ENCODE measurements at regions not wholly inside any gene's neighbourhood (a gene's known extent, or its start where the extent isn't known, plus 50 kb on each side); places are given as distances from the start of the nearest gene placed in this dataset.

GRCh38 chr1:208923456-208923855 is 660.1 kb upstream of the CAMK1G start:
- no peak overlapping the region for H2AFZ ChIP-seq (ENCODE audit: low read length)
- TF ChIP-seq EZH2 (optimal IDR thresholded peaks at IDR 0.05; ENCODE audit: low read depth, low read length) (no peak), EZH2phosphoT487 (IDR thresholded peaks at IDR 0.05; ENCODE audit: low read length) (no peak), CTCF (IDR thresholded peaks at IDR 0.05; ENCODE audit: low read length) (no peak)
- H4K20me1 ChIP-seq (ENCODE audit: insufficient read depth, low read length) = no peaks in the 10 kb centered on the region
- no peaks in the 10 kb centered on the region for H3F3A ChIP-seq (ENCODE audit: insufficient read depth, low read length)
- H3K9ac ChIP-seq (ENCODE audit: low read length) = no peak overlapping the region
- DNase-seq = no peak
- peaks cover 11% of the 10 kb centered on the region; the same call in 1 of the 2 replicates for H3K4me1 ChIP-seq (ENCODE audit: low read length)
- no peaks in the 10 kb centered on the region for H3K9me3 ChIP-seq (replicated peaks; ENCODE audit: insufficient read depth, low read length)
- H3K9me2 ChIP-seq (replicated peaks; ENCODE audit: insufficient read depth, low read length) = no peaks in the 10 kb centered on the region
- H3K36me3 ChIP-seq (replicated peaks; ENCODE audit: insufficient read depth, low read length) = no peaks in the 10 kb centered on the region
- no peak overlapping the region for H3K4me2 ChIP-seq (ENCODE audit: low read depth, low read length)
- H3K79me2 ChIP-seq (ENCODE audit: low read length) = no peaks in the 10 kb centered on the region
- H3K27me3 ChIP-seq (replicated peaks; ENCODE audit: insufficient read depth, low read length) = no peaks in the 10 kb centered on the region
- no peak overlapping the region for H3K27ac ChIP-seq (ENCODE audit: low read length)
- no peak overlapping the region for H3K4me3 ChIP-seq (ENCODE audit: low read length)

- no peaks in the 10 kb centered on the region for H4K20me1 ChIP-seq (ENCODE audit: insufficient read depth, low read length)
- no peaks in the 10 kb centered on the region for H3K36me3 ChIP-seq (replicated peaks; ENCODE audit: insufficient read depth, low read length)
- H3K79me2 ChIP-seq (ENCODE audit: low read length) = no peaks in the 10 kb centered on the region
- H3K27ac ChIP-seq (ENCODE audit: low read length) = no peak overlapping the region
- no peaks in the 10 kb centered on the region for H3K9me3 ChIP-seq (replicated peaks; ENCODE audit: insufficient read depth, low read length)
- no peak overlapping the region for H2AFZ ChIP-seq (ENCODE audit: low read length)
- no peaks in the 10 kb centered on the region for H3K9me2 ChIP-seq (replicated peaks; ENCODE audit: insufficient read depth, low read length)
- peak; percentile 25 for DNase-seq
- TF ChIP-seq CTCF (IDR thresholded peaks at IDR 0.05; ENCODE audit: low read length) (no peak), EZH2phosphoT487 (IDR thresholded peaks at IDR 0.05; ENCODE audit: low read length) (no peak), EZH2 (optimal IDR thresholded peaks at IDR 0.05; ENCODE audit: low read depth, low read length) (no peak)
- no peaks in the 10 kb centered on the region for H3K27me3 ChIP-seq (replicated peaks; ENCODE audit: insufficient read depth, low read length)
- no peak overlapping the region for H3K4me3 ChIP-seq (ENCODE audit: low read length)
- peaks cover 8% of the 10 kb centered on the region; the same call in 1 of the 2 replicates for H3K4me1 ChIP-seq (ENCODE audit: low read length)
- H3F3A ChIP-seq (ENCODE audit: insufficient read depth, low read length) = no peaks in the 10 kb centered on the region
- no peak overlapping the region for H3K4me2 ChIP-seq (ENCODE audit: low read depth, low read length)
- H3K9ac ChIP-seq (ENCODE audit: low read length) = no peak overlapping the region
Observed at GRCh38 chr1:208923946-208924720, 659.4 kb upstream of the CAMK1G start.

- H3K4me2 ChIP-seq (ENCODE audit: low read depth, low read length) = no peak overlapping the region
- DNase-seq = no peak
- H3K36me3 ChIP-seq (replicated peaks; ENCODE audit: insufficient read depth, low read length) = no peaks in the 10 kb centered on the region
- no peak overlapping the region for H3K4me3 ChIP-seq (ENCODE audit: low read length)
- no peaks in the 10 kb centered on the region for H3F3A ChIP-seq (ENCODE audit: insufficient read depth, low read length)
- TF ChIP-seq CTCF (IDR thresholded peaks at IDR 0.05; ENCODE audit: low read length) (no peak), EZH2phosphoT487 (IDR thresholded peaks at IDR 0.05; ENCODE audit: low read length) (no peak), EZH2 (optimal IDR thresholded peaks at IDR 0.05; ENCODE audit: low read depth, low read length) (no peak)
- H3K27ac ChIP-seq (ENCODE audit: low read length) = no peak overlapping the region
- H3K9me3 ChIP-seq (replicated peaks; ENCODE audit: insufficient read depth, low read length) = no peaks in the 10 kb centered on the region
- no peaks in the 10 kb centered on the region for H3K9me2 ChIP-seq (replicated peaks; ENCODE audit: insufficient read depth, low read length)
- H3K9ac ChIP-seq (ENCODE audit: low read length) = no peak overlapping the region
- H4K20me1 ChIP-seq (ENCODE audit: insufficient read depth, low read length) = no peaks in the 10 kb centered on the region
- H3K4me1 ChIP-seq (ENCODE audit: low read length) = peaks cover 8% of the 10 kb centered on the region; the same call in 1 of the 2 replicates
- H3K27me3 ChIP-seq (replicated peaks; ENCODE audit: insufficient read depth, low read length) = no peaks in the 10 kb centered on the region
- H2AFZ ChIP-seq (ENCODE audit: low read length) = no peak overlapping the region
- H3K79me2 ChIP-seq (ENCODE audit: low read length) = no peaks in the 10 kb centered on the region
Observed at GRCh38 chr1:208924928-208925327, 658.6 kb upstream of the CAMK1G start.

Data from MM.1S (cell line).